ENCODE measurements at regions not wholly inside any gene's neighbourhood (a gene's known extent, or its start where the extent isn't known, plus 50 kb on each side); places are given as distances from the start of the nearest gene placed in this dataset.

GRCh38 chr21:24025101-24025500, 1582.2 kb downstream of the MRPL39 start:
- TF ChIP-seq, protein P1, sequence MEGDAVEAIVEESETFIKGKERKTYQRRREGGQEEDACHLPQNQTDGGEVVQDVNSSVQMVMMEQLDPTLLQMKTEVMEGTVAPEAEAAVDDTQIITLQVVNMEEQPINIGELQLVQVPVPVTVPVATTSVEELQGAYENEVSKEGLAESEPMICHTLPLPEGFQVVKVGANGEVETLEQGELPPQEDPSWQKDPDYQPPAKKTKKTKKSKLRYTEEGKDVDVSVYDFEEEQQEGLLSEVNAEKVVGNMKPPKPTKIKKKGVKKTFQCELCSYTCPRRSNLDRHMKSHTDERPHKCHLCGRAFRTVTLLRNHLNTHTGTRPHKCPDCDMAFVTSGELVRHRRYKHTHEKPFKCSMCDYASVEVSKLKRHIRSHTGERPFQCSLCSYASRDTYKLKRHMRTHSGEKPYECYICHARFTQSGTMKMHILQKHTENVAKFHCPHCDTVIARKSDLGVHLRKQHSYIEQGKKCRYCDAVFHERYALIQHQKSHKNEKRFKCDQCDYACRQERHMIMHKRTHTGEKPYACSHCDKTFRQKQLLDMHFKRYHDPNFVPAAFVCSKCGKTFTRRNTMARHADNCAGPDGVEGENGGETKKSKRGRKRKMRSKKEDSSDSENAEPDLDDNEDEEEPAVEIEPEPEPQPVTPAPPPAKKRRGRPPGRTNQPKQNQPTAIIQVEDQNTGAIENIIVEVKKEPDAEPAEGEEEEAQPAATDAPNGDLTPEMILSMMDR (IDR thresholded peaks at IDR 0.05) = no peak
- no peak for TF ChIP-seq POLR2AphosphoS5 (IDR thresholded peaks at IDR 0.05)
